OCI-LY1 (cell line): ENCODE measurements at regions not wholly inside any gene's neighbourhood (a gene's known extent, or its start where the extent isn't known, plus 50 kb on each side); places are given as distances from the start of the nearest gene placed in this dataset.

ENCODE experiments used
- CTCF ChIP-seq: fragments of 200-600 bp; sonication (generic), shearing (Covaris generic); IDR thresholded peaks from 2 replicates; pipeline ENCODE4 v1.5.1; 2017; ENCODE audit warnings: mild to moderate bottlenecking, antibody characterized with exemption, low read length, moderate library complexity, mixed read lengths
- EZH2 ChIP-seq: fragments of 200-600 bp; sonication (generic), shearing (Covaris generic); IDR thresholded peaks from 2 replicates; pipeline ENCODE4 v1.8.0; 2017; ENCODE audit warnings: borderline replicate concordance, mixed run types, mild to moderate bottlenecking, antibody characterized with exemption, low read length, moderate library complexity, mixed read lengths

- TF ChIP-seq CTCF: no peak
- TF ChIP-seq EZH2: no peak
Observed at GRCh38 chr15:101123222-101123910, 128.5 kb downstream of the CHSY1 start.
